GM13976 (cell line): ENCODE measurements at regions not wholly inside any gene's neighbourhood (a gene's known extent, or its start where the extent isn't known, plus 50 kb on each side); places are given as distances from the start of the nearest gene placed in this dataset.
A peak's percentile ranks its signal among the peaks of the same experiment; 100 is the strongest.

Source experiments
- DNase-seq: peaks from one replicate; pipeline ENCODE4 v3.0.0; 2012; ENCODE audit warnings: low spot score
- in situ Hi-C: fragments of 300-500 bp; cut with MboI; formaldehyde crosslinking; loops from one replicate; pipeline ENCODE4 v1.12.0; 2022; ENCODE audit warnings: low sequenced_read_pairs, mixed read lengths, inconsistent platforms; ENCODE audit not compliant: unreplicated experiment
- TF ChIP-seq, protein P1 (sequence below): IDR thresholded peaks from 2 replicates; pipeline ENCODE4 v1.5.1; 2012; ENCODE audit warnings: borderline replicate concordance, mild to moderate bottlenecking; ENCODE audit not compliant: insufficient read depth; ENCODE audit errors: extremely low read depth, missing control alignments, control extremely low read depth

DNA sequence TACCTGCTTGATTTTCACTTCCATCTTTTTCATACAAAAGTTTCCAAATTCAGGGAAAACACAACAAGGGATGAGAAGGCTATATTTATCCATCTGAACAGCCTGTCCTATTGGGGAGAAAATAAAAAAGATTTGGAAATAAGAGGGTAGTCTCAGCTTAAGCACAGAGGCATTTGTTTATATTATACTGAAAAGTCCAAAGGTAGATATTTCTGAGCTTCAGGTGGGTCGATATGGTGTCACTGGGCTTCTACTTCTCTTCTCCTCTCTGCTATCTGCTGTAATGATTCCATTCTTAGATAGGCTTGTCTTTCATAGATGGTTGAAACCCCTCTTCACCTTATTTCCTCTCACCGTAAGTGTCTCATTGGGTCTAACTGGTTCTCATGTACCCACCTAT, 337.0 kb downstream of the INSC start:
- in situ Hi-C loops: no loop called here
- TF ChIP-seq, protein P1, sequence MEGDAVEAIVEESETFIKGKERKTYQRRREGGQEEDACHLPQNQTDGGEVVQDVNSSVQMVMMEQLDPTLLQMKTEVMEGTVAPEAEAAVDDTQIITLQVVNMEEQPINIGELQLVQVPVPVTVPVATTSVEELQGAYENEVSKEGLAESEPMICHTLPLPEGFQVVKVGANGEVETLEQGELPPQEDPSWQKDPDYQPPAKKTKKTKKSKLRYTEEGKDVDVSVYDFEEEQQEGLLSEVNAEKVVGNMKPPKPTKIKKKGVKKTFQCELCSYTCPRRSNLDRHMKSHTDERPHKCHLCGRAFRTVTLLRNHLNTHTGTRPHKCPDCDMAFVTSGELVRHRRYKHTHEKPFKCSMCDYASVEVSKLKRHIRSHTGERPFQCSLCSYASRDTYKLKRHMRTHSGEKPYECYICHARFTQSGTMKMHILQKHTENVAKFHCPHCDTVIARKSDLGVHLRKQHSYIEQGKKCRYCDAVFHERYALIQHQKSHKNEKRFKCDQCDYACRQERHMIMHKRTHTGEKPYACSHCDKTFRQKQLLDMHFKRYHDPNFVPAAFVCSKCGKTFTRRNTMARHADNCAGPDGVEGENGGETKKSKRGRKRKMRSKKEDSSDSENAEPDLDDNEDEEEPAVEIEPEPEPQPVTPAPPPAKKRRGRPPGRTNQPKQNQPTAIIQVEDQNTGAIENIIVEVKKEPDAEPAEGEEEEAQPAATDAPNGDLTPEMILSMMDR: no peak
- DNase-seq: no peak

DNA sequence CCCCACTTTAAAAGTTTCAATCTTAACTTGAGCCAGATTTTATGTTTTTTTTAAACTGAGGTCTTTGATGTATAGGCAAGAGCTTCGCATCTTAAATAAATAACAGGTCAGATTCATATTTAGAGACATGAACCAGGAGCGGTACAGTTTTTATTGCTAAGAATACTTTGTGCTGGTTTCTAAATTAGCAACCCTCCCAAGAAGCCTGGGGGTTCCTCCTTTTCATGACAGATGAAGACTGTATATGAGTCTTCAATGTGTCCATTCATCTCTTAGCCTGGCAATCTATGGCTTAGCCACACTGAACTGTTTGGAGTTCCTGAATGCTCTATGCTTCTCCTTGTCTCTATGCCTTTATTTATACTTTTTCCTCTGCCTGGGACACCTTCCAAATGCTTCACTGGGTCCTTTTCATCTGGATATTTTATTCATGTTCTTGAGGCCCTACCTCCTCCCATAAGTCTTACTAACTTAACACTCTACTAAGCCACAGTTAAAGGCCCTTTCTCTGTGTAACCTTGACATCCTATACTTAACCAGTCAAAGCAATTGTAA, 338.6 kb downstream of the INSC start:
- in situ Hi-C loops: no loop called here
- DNase-seq: no peak
- TF ChIP-seq, protein P1: no peak

DNA sequence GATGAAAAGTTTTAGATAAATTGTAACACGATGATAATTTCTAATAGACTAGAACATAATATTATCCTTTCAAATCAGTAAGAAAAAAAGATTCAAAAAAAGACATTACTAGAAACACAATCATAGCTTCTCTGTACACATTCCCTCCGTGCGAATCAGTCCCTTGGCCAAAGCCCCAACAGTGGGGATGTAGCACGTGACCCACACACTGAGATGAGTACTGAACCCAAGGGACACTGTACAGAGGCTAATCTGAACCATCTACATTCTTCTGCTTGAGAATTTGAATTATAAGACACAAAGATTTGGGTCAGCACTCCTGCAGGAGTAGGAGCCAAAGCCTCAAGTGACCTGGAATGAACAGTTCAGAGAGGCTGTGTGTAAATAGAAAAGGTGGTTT, 353.7 kb downstream of the INSC start:
- TF ChIP-seq, protein P1: no peak
- in situ Hi-C loops: no loop called here
- no peak for DNase-seq

DNA sequence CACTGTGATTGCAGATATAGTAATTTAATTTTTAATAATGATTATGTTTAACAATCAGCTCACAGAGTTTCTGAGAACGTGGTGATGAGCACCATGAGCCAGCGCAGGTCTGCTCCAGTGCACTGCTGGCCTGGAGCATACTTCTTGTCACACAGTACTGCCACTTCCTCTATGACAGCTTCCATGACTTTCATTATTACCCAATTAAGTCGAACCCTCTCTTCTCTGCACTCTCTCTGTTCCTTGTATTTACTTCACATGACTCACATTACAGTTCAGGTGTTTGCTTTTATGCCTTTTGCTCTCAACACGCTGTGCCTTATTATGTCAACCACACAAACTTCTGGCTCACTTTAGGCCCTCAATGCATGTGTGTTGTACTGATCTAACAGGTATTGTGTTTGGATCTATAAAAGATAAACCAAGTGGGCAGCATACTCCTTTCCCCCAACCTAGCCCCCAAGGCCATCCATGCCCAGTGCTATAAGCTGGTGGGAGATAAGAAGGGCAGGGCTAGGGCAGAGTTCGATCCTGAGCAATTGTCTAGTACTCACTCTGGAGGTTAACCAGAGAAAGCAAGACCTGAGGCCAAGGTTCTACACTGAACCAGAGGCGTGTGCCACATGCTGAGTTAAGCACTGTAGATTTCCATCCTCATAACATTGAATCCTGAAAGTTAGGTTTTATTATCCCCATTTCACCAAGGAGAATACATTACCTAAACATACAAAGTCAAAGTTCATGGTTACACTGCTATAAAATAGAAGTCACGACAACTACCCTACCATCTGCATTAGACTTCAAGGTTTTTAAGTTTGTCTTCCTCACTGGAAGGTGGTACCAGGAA, 356.5 kb downstream of the INSC start:
- no peak for DNase-seq
- in situ Hi-C loops: no loop called here
- TF ChIP-seq, protein P1: no peak

DNA sequence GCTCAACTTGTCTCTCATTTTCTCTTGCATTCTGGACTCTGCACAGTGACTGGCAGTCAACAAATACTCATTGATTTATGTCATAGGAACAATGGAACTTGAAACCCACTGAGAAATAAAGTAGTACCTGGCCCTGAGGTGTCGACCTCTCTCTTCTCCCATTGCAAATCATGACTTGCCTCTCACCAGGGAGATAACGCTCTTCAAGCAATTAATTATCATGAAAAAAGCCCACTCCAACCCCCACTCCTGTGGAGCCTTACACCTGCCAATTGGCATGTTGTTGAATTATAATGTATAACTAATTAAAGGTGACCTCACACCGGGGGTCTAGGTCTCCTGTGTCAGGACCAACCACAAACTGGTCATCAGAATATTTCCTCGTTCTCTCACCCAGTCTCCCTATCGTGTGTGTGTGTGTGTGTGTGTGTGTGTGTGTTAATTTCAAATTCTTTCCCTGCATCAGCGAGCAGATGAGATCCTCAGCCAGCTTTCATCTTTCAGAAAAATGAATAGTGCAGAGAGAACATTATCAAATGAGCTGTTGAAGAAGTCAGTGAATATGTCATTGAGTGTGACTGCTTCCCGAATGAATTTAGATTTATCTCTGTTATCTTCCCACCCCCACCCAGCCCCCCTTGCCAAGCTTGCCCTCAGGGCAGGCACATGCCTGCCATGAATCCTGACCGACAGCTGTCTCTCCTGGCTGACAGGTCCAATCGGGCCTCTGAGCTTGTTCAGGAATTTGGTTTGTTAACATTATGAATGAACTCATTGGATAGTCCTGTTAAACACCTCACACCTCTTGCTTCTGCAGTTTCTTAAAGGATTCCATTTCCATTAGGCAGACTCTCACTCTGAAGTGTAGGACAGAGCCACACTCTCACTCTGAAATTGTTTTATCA, 357.4 kb downstream of the INSC start:
- in situ Hi-C loops: no loop called here
- TF ChIP-seq, protein P1: no peak
- no peak for DNase-seq

DNA sequence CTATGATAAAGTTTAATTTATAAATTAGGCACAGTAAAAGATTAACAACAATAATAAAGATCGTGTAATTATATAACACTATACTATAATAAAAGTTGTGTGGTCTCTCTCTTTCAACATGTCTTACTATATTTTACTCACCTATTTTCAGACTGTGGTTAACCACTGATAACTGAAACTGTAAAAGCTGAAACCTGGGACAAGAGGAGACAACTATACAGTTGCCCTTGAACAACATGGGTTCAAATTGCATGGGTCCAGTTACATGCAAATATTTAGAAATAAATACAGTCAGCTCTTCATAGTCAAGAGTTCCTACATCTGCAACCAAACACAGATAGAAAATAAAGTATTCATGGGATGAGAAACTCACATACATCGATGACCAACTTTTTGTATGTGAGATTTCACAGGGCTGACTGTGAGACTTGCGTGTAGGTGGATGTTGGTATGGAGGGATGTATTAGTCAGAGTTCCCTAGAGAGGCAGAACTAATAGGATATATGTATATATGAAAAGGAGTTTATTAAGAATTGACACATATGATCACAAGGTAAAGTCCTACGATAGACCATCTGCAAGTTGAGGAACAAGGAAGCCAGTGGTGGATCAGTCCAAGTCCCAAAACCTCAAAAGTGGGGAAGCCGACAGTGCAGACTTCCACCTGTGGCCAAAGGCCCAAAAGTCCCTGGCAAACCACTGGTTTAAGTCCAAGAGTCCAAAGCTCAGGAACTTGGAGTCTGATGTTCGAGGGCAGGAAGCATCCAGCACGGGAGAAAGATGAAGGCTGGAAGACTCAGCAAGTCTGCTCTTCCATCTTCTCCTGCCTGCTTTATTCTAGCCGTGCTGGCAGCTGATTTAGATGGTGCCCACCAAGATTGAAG, 359.5 kb downstream of the INSC start:
- in situ Hi-C loops: no loop called here
- TF ChIP-seq, protein P1: no peak
- peak; percentile 20 for DNase-seq
